GM19467 (cell line): ENCODE measurements at regions not wholly inside any gene's neighbourhood (a gene's known extent, or its start where the extent isn't known, plus 50 kb on each side); places are given as distances from the start of the nearest gene placed in this dataset.
"Not testable (repeated sequence)": the region's sequence is repeated elsewhere in the genome, so short reads cannot be mapped to it uniquely, and the experiment has no call there.

Source experiments
- ATAC-seq: cut with Tn5 transposase; IDR thresholded peaks from one replicate; pipeline ENCODE4 v1.9.1; 2021; ENCODE audit warnings: mild to moderate bottlenecking, moderate library complexity; ENCODE audit not compliant: unreplicated experiment

DNA sequence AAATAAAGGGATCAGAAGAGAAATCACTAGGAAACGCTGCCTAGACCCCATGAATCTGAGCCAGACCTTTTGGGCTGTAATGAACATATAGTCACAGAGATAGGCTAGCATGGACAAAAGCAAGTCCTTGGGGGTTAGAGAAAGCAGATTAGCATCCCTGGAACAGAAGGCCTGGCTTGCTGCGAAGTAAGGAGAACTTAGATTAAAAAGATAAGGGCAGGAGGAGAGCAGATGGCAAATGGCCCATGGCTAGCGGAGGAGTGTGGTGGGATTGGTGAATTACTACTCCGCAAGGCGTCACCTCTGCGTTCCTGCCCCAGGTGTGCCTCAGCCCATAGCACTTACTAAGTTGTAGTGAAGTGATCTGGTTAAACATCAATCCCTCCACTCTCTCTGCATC lies 92.3 kb upstream of the ZNF438 start:
- no peak for ATAC-seq

DNA sequence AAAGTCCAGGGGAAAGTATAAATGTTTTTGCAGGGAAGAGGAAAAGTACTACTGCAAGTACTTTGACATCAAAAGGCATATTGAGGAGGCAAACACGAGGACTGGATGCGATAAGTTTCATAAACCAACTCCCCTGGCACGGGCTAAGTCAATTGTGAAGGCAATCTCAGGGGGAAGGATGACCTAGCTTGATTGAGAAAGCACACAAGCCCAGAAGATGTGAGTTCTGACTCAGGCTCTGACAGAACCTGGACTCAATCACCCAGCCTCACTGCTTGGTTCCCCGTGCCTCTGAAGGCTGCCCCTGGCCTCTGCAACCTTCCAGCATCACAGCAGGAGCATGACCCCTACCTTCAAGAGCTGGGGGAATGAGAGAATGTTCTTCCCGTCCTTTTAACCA lies 93.2 kb upstream of the ZNF438 start:
- ATAC-seq, result no peak

DNA sequence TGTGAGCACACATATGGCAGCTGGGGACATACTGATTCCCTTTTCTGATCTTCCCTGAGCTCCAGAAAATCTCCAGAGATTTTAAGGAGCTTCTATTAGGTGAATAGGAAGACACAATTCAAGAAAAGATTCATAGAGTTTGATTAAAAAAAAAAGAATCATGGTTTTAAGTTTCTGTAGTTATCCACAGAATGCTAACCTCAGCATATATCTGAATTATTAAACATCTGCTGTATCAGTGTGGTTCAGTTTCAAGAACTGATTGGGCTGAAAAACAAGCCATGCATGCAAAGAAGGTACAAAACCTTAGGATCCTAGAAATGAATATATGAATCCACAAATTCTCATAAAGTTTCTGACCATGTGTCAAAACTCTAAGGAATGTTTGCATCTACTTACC lies 94.1 kb upstream of the ZNF438 start:
- ATAC-seq, result no peak

DNA sequence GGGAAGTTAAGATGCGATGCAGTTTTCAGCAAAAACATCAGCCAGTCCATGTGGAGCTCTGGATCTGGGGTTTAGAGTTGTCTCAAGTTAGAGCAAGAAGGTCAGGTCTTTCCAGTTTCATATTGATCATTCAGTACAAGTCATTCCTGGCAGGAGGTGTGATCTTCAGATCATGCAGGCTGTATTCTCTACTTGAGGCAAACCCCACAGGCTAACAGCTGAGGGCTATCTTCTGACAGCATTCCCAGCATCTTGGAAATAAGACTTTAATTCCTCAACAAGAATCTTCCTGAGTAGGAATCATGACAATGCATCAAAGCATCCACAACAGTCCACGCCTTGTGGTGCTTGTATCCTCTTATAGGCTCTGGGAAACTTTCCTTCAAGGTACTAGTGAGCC lies 94.9 kb upstream of the ZNF438 start:
- no peak for ATAC-seq

DNA sequence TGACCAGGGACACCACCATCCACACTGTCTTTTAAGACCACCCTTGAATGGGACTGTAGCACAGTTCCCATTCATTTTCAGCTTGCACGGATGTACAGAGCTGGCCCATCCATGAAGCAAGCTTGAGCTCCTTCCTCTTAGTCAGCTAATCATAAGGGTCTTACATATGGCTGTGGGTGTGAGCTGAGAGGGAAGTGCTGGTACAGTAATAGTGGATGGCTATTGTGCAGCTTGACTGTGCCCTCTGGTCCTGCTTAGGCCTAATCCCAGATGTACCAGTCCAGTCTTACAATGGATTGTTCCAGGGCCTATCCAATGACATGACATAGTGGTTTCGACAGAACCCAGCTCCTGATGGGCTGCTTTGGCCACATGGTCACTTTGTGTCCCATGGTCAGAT lies 96.9 kb upstream of the ZNF438 start:
- ATAC-seq, result no peak

DNA sequence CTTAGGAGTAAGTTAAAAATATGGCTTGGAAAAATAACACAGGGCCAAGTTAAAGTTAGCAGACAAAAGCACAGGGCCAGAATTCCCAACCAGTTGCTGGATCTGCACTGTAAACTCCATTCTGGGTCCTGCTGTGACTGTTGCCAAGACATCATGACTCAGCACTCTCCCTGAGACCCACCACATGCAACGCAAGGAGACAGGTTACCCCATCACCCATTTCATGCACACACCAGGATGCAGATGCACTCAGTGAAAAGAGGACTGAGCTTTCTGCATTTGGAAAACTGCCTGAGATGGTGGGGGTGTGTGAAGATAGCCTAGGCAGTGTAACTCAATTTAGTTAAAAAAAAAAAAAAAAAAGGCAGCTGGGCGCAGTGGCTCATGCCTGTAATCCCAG lies 97.6 kb upstream of the ZNF438 start:
- no peak for ATAC-seq

DNA sequence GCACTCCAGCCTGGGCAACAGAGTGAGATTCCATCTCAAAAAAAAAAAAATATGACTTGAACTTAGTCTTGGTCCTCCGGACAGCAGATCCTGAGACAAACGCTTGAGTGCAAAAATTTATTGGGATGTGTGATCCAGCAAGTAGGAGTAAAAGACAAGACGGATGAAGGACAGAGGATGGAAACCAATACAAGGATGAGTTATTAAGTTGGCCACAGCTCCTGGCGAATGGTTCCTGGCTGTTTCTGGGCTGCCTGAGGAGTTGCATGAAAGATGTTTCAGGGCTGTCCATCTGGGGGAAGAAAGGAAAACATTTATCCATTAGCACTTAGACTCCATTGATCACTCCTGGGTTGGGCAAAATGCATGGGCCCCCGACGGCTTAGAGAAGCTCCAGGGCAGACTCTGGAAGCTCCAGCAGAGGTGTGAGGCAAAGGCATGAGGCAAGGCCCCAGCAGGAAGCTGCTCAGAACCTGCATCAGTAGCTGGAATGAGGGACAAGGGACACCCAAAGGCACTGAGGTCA lies 98.3 kb upstream of the ZNF438 start:
- ATAC-seq, result no peak

DNA sequence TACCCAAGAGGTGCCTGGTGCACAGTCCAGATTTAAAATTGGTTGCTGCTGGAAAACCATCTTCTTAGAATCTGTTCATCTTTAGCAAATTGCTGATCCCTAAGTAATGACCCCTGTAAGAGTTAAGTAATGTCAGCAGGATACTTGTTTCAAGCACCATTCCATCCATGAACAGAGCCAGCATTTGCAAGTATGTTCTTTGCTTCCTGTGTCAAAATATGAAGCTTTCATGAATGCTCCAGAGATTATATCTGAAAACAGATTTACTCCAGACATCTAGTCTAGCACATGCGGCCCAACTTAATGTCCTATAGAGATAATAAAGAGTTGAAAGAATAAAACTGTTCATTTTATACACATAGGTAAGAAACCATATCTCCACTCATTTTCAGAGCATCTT lies 98.7 kb upstream of the ZNF438 start:
- ATAC-seq, result no peak

DNA sequence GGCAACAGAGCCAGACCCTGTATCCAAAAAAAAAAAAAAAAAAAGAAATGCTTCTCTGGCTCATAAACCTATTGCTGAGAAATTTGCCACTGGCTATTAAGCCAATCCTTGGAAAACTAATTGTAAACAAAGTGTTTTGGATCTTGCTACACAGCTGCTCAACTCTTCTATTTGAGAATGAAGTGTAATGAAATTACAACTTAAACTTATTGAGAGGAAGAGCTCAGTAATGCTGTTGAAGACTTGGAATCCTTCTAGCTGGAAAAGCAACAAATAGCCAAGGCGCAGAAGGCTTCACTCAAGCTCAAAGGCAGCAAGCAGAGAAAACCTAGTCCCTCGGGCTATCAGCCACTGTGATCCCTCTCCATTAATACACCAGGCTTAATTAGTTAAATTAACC lies 99.6 kb upstream of the ZNF438 start:
- no peak for ATAC-seq

DNA sequence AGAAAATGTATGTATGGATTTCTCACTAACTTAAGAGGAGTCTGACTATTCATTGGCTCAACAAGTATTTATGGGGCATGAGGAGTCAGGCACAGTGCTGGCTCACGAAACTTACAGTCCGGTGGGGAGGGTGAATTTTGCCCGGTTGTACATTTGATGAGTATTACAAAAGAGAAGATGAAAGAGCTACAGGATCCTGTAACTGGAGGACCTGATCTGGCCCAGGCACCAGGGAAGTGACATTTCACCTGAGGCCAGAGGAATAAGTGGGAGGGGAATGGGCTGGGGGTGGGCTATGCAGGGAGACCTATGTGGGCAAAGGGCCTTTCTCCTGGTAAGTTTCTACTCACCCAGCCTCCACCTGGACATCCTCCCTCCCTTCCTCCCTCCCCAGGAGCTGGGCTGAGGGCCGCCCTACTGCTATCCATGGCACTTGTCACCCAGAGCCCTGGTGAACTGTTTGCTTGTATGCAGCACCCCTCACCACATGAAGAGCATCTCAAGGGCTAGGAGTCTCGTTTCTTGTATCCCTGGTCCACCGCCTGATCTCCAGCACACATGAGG lies 101.1 kb upstream of the ZNF438 start:
- ATAC-seq, result no peak

DNA sequence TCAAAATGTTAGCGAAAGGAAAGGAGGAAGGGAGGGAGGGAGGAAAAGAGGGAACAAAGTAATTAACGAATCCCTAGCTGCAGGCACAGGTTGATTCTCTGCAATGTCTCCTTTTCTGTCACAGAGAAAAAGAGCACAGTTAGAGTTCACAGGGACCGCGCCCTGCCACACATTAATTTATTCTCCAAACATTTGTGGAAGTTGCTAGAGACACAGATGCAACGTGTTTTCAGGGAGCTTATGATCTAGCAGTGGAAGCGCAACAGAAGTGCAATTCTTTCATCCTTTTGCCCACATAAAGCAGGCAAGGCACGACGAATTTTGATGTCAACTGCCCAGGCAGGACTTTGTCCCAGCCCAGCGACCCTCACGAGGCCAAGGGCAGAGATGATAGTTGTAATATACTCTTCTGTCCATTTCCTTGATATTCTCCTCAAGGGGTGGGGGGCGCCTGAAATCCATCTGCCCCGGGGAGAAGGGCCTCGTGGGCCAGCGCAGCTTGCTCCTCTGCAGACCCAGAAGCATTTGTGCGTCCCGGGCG lies 101.7 kb upstream of the ZNF438 start:
- ATAC-seq, result no peak

DNA sequence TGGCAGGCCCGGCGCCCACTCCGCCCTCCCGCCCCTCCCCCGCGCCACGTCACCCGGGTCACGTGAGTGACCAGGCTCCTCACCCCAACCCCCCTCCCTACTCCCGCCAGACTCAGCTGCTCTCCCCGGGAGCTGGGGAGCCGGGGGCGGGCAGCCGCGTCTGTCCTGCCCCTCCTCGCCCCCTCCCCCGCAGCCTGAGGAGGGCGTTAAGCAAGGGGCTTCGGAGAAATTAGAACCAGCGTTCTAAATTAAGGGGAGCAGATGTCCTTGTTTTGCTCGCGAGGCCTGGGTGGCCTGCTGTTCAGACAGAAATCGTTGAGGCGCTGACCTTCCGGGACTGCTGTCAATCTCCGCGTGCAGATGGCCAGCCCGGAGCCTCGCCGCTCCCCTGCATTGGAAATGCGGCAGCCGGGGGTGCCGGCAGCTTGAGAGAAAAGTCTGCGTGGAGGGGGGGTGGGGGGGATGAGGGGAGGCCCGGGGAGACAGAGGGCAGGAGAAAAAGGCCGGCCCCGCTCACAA lies 102.2 kb upstream of the ZNF438 start:
- peak; percentile 38 for ATAC-seq

DNA sequence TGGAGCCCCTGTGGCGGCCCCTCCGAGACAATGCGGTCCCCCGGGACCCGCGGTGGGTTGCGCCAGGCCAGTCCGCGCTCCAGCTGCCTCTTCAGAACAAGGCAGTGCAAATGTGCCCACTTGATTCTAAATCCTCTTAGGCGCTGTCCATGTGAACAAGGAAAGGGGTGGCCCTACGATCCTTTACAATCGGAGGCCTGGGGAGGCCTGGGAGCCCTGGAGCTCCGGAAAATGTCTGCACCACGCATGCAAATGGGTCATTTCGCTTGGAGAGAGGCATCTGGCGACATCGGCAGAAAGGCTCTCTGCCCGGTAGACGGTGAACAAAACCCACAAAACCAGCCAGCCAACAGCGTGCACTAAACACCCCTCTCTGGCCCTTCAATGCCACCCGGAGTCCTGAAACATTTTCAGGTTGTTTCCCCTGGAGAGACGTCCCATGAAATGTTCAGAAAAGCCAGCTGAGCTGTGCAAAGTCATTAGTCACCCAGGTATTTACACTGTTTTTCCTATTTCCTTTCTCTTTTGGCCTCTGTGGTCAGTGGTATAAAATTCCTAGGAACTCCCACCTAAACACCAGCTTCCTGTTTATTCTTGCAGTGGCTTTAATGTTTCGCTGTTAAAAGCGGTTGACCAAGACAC lies 102.8 kb upstream of the ZNF438 start:
- ATAC-seq, result peak; percentile 43

DNA sequence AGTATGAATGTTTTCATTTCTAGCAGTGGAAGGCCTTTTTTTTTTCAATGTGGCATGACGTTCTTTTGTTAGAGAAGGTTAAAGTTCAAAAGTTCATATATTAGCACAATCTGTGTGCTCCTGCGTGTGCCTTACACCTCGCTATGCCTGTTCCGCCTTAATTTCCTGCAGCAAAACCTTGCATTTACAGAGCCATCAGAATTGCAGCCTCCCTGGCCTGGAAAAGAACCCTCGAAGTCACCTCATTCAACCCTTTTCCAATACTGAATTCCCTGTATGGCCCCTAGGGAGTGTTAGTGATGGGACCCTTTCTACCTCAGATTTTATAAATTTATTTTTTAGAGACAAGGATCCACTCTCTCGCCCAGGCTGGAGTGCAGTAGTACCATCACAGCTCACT lies 103.5 kb upstream of the ZNF438 start:
- ATAC-seq, result no peak

DNA sequence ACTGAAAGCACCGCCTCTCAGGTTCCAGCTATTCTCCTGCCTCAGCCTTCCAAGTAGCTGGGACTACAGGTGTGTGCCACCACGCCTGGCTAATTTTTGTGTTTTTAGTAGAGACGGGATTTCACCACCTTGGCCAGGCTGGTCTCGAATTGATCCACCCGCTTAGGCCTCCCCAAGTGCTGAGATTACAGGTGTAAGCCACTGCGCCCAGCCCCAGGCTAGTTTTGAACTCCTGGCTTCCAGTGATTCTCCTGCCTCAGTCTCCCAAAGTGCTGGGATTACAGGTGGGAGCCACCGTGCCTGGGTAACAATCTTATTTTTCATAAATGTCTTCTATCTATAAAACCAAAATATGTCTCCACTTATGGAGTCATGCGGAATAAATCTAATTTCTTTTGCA lies 104.1 kb upstream of the ZNF438 start:
- ATAC-seq, result not testable (repeated sequence)

DNA sequence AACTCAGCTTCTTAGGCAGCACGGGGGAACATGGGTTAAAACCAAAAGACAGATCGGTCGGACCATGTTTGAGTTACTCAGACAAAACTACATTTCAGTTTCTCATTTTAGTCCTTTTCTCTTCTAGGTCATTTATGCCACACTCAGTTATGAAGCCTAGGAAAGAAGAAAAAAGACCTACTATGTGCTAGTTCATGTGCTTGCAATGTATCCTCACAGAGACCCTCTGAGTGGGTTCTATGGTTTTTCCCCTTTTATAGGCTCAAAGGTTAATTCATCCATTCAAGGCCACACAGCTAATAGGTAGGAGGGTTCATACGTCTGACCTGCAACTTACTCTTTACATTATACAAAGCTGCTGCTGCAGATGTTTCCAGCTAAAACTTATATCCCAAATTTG lies 104.7 kb upstream of the ZNF438 start:
- no peak for ATAC-seq

DNA sequence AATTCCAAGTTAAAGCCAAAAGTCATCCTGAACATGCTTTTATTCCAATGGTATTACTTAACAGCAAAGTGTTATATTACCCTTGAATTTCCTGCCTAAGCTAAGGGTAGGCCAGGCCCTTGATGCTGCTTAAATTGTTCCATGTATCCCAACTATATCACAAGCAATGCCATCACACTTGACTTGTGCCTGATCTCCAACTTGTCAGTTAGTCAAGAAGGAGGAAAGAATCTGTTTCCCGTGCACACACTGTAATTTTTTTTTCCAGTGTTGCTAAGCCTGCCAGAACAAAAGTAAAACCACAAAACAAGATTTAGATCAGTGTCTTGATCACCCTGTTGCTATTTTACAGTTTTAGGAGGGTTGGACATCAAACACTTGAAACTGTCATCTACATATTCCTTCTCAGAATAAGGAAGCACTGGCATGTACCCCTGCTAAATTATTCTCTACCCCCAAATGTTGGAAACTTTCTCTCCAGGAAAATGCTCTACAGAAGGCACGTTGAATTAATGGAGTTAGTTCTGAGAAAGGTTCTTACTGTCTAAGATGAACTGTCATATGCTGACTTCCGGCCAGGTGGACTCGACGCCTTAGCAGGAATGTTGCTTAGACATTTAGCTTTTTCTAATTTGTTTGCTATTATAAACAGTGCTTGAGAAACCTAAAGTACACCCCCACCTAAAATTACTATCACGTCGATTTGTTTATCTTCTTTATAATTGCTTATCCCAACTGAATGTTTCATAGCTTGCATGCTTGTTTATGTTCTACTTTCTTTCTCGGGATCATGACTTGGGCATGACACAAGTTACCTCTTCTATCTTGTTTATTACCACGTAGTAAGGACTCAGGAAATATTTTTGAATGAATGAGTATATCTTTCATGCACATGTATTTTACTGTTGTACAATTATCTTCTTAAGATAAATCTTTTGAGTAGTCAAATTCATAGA lies 105.5 kb upstream of the ZNF438 start:
- no peak for ATAC-seq

DNA sequence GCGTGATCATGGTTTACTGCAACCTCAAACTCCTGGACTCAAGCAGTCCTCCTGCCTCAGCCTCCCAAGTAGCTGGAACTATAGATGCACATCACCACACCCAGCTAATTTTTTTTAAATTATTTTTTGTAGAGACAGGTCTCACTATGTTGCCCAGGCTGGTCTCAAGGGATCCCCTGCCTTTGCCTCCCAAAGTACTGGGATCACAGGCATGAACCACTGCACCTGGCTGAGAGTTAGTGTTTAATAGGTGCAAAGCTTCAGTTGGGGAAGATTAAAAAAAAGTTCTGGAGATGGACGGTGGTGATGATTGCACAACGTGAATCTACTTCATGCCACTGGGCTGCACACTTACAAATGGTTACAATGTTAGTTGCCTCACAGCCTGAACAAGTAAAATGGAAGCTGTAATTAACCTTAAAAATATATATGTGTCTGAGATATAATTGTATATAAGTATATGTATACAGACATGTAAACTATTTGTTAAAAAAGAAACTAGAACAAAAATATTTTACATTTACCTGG lies 106.4 kb upstream of the ZNF438 start:
- ATAC-seq, result no peak

DNA sequence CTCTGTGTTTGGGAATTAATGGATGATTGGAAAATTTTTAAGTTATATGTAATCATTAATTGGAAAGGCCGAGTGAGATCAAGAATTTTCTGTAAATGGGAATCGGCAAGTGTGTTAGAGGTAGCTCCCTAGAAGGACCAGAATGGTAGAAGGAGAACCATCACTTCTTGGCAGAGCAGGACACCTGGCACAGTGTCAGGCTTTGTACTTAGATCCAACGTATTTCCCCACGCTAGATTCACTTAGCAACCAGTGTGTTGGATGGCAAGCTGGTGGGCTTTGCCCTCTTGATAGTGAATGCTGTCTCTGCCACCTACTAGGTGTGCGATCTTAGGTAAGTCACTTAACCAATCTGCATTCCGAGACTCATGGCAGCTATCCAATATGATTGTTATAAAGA lies 107.8 kb upstream of the ZNF438 start:
- ATAC-seq, result no peak

DNA sequence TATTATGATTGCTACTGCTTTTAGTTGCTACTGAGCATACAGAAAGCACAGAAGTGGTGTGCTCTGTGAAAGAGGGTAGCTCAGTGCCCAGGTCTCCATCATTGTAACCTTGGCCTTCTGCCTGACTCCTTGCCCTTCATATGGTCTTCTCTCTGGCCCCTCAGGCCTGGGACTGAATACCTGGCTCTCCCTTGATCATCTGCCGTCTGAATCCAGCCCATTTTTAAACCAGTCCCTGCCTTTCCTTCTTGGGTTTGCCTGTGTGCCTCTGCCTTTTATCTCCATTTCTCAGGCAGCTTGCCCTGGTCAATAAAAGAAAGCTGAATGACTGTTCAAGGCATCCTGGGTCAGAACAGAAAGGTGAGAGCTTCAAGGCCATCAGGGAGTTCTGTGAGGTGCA lies 109.1 kb upstream of the ZNF438 start:
- no peak for ATAC-seq

DNA sequence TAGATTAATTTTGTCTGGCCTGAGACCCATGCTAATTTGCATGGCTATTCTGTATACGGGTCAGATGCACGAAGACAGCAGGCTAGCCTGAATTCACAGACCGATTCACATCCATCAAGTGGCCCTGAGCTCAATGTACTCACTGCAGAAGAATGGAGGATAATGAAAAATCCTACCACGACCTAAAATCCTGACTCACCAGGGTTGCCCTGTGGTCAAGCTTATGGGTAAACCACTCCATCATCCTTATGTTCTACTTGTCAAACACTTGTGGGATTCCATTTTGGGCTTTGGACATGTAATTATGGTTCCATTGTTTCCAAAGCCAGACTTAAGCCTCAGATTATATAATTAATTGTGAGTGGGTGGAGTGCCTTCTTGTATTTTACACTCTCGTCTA lies 110.4 kb upstream of the ZNF438 start:
- no peak for ATAC-seq
